Kidney capillary endothelial cell (primary cell): ENCODE measurements at regions not wholly inside any gene's neighbourhood (a gene's known extent, or its start where the extent isn't known, plus 50 kb on each side); places are given as distances from the start of the nearest gene placed in this dataset.
"Not testable (repeated sequence)": the region's sequence is repeated elsewhere in the genome, so short reads cannot be mapped to it uniquely, and the experiment has no call there.

Experiments
- DNase-seq: peaks from one replicate; pipeline ENCODE4 v3.0.0-alpha.2; 2018; ENCODE audit warnings: low spot score

DNA sequence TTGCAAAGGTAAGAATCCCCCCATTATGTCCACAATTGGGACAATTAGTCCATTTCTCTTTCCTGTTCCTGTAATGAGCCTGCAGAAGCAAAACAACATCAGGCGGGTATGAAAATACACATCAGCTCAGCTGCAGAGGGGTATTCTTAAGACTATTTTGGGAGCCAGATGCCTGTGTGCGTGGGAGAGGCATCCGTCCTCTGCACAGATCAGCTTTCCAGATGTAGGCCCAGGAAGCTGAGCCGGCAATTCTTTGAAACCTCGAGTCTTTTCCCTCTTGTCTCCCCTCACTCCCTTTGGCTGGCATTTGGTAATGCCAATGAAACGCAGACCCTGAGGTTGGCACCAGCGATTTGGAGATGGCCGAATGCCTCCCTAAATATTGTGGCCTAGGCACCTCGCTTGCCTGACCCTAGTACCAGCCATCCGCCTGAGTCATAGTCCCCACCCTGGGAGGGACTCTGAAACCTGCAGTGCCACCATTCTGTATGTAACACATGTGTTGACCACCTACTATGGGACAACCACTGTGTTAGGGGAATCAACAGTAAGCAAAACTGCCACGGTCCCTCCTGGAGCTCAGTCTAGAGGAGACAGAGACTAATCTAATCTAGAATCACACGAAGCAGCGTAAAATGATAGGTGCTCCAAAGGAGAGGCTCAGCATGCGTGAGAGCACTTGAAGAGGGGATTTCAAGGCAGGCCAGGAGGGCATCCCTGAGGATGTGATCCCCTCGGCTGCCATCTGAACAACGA lies 603.0 kb downstream of the MATN1 start:
- DNase-seq, result no peak

DNA sequence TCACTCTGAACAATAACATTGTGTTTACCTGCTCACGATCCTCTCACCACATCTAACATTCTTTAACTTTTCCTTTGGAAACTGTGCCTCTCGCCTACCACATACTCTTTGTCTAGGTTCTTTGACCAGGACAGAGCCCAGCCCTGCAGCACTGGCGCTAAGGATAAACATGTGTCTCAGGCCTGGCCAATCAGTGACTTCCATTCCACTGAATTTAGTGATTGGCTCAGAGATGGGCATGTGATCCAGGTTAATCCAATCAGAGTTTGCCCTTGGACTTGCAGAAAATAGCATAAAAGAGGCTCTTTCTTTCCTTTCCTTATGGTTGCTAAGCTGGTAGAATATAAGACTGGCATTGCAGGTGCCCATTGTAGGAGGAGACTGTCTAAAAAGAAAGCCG lies 605.7 kb downstream of the MATN1 start:
- DNase-seq, result no peak

DNA sequence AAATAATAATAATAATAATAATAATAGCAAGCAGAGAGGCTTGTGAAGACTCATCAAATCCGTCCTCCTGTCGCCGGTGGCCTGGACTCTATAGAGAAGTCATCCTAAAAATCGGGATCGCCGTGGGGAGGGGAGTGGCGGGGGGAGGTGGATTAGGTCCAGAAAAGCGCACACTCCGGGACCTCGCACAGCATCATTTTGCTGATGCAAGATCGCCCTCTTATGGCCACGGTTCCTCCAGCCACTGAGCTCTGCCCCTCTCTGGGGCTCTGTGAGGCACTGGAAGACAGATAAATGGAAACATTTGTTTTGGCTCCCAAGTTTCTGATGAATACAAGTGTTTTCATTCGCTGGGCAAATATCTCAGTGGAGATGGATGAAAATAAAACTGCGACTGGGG lies 612.0 kb downstream of the MATN1 start:
- peak; percentile 42 for DNase-seq

DNA sequence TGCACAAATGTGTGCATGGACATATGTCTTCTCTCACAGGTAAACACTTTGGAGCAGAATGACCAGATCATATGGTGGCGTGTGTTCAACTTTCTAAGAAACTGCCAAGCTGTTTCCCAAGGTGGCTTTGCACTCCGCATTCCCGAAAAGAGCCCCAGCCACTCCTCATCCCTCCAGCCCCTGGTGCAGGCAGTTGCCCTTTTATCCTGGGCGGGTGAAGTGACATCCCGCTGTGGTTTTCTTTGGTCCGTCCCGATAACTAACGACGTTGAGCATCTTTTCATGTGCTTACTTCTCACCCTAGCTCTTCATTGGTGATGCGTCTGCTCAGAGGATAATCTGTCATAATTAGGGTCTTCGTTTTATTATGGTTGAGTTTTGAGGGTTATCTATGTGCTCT lies 612.5 kb downstream of the MATN1 start:
- no peak for DNase-seq

DNA sequence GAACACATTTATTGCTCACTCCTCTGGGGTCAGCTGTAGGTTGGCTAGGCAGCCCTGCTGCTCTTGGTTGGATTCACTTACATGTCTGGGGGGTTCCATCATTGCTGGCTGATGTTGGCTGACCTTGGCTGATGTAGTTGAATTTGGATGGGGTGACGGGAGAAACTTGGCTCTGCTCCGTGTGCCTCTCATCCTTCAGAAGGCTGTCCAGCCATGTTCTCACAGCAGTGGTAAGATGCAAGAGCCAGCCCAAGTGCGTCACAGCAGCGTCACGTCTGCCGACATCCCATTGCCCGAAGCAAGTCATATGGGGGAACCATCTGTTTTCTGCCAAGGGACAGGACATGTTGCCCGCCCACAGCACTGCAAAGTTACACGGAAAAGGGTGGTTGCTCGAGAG lies 613.5 kb downstream of the MATN1 start:
- no peak for DNase-seq

DNA sequence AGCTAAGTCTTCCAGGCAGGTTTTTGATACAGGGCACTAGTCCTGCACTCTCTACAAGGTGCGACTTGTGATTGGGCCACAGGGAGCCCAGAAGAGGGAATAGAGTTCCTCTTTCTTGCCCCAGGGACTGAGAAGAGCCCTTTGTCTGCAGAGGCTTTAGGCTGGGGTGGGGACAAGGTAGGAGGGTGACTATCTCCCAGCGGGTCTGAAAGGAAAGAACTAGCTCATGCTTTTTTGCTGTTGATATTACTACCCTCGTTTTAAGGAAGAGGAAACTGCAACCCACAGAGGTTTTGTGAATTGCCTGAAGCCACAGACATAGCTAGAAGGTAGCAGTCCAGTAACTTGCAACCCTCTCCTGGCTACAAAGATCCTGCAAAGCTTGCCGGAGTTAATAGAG lies 615.2 kb downstream of the MATN1 start:
- no peak for DNase-seq

DNA sequence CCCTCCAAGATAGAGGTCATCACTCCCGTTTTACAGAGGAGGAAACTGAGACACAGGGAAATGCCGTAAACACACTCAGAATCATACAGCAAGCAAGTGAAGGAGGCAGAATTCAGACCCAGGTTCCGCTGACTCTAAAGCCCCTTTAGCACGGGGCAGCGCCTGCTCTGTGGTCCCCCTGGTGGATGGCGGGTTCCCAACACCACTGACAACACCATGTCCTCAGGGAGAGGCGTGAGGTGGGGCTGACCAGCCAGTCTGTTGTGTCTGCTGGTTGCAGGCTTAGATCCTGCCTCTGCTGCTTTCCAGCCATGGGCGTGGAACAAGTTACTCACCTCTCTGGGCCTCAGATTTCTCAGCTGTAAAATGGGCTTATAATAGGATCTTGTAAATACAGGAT lies 617.3 kb downstream of the MATN1 start:
- peak; percentile 41 for DNase-seq

DNA sequence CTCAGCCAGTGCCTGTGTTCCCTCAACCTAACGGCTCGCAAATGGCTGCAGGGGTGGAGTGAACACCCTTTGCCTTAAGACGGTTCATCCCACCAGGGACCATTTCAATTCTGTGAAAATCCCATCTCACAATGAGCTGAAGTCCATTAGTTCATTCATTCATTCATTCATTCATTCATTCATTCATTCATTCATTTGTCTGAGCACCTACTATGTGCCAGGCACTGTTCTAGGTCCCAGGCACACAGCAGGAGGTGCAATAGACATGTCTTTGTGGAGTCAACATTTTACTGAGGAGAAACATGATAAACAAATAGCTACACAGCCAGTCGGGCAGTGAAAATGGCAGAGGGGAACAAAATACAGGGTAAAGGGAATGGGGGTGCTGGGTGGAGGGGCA lies 618.8 kb downstream of the MATN1 start:
- DNase-seq, result no peak

DNA sequence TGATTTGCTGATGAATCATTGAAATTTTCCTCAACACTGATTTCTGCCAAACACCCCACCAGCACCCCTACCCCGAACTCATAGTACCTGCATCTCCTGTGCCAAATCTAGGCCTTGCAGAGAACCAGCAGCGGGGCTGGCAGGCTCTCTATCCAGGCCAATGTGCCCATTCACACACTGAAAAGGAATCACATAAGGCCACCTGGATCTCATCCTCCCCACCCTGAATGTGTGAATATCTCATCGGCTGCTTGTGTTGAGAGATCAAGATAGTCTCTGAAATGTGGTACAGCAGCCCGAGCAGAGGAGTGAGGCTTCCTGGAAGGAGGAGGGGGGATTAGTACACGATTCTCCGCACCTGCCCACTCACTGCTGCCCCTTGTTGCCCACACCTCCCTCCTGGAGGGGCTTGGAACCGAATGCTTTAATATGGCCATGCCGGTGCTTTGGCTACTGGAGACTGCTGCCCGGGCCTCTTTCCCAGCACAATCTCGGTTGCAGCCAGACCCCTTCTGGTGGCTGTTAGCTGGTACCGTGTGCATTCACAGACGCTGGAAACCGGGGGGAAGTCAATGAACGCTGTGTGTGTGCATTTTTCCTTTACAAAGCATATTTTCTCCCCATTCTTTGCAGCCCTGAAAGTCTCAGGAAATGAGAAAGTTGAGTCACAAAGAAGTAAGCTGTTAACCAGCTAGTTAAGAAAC lies 619.5 kb downstream of the MATN1 start:
- DNase-seq, result no peak

DNA sequence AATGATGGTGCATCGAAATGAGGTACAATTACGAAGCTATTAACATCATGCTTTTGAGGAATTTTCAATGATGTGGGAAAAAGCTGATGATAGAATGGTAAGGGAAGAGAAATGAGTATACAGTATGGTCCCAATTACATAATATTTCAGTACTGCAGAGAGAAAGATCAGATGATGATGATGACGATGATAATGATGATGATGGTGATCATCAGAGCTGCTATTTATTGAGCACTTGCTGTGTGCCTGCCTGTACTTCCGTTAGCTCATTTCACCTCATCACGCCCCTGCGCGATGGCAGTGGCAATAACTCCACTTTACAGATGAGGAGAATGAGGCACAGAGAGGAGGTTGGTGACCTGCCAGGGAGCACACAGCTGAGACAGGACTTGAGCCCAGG lies 620.8 kb downstream of the MATN1 start:
- no peak for DNase-seq

DNA sequence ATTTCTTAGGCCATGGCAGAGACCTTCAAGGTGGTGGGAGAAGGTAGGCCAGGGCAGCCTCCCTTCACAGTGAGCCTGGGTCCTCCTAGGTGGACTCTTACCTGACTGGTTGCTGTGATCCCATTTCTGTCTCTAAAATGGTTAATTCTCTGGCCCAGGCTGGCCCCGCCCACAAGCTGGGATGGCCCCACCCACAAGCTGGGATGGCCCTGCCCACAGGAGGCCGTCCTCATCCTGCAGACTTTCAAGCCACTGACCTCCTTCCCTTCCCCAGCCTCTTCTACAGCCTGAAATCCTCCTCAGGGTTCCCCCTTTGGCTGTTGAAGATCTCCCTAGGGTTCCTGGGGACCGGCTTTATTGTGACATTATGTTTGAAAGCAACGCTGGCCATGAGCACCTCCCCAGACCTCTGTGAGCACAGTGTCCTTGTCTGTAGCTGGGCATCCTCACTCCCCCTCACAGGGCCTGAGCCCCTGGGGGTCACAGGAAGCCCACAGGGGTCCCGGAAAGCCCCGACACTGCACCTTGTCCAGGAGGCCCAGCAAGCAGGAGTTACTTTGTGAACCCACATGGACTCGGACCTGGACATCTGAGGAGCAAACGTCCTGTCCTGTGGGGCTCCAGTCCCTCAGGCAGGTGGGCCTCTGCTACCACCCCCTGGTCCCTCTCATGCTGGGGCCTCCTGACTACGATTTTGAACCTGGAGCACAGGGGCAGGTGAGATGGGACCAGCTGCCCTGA lies 621.7 kb downstream of the MATN1 start:
- DNase-seq, result no peak

DNA sequence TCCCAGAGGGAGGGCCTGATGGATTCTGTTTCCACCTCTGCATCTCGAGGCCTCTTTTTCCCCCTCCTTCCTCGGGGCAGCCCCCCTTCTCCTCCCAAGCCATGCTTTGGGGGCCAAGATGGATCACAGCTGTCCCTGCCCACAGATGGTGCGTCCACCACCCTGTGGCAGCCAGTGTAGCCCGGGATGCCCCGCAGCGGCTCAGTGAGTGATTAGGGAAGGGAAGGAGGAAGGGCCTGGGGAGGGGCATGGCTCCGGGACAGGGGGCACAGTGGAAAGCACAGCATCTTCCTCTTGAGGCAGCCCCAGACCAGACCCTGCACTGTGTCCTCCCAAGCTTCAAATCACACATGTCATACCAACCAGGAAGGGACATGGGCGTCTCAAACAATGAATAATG lies 622.4 kb downstream of the MATN1 start:
- DNase-seq, result no peak

DNA sequence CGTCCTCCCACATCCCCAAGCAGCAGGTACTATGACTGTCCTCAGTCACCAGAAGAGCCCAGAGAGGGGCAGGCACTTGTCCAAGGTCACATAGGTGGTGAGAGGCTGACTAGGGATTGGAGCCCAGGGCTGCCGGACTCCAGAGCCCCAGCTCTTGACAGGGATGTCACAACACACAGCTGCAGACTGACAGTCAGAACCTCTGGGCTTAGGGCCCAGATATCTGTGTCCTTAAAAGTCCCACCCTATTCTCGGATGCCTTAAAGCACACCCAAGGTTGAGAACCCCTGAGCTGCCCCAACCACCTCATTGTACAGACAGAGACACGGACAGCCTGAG lies 622.9 kb downstream of the MATN1 start:
- no peak for DNase-seq

DNA sequence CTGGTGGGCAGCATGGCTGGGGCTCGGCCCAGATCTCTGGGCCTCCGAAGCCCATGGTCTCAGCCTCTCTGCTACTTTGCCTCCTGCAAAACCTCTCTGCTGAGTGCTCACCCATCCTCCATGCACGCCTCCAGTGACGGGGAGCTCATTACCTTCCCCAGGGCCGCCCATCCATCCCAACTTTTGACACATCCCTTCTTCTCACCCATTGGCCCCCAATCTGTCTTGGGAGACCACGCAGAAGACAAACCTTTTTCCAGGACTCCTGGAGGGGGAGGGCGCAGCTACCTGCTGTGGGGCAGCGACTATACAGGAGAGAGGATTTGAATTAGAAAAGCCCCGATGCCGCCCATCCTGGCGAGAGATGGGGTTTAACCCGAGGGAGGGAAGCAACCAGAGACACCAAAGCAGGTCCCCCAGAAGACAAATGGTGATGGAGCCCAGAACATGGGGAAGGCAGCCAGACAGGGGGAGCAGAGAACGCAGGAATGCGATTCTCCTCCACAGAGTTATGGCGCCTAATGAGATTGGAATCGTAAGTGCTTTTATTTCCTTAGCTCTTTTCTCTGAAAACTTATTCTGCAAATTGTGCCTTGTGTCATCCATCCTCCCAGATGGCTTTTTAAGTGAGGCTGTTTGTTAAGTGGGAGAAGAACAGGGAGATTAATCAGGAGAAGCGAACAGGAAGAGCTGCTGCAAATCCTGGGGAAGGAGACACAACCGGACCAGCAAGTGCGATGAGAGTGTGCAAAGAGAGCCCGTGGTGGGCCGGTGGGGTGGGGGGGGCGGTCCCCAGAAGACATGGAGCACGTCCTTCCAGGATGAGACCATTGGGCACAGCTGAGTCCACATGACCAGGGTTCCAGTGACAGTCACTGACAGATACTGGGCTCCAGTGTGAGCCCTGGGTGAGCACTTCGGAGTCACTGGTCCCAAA lies 623.5 kb downstream of the MATN1 start:
- no peak for DNase-seq

DNA sequence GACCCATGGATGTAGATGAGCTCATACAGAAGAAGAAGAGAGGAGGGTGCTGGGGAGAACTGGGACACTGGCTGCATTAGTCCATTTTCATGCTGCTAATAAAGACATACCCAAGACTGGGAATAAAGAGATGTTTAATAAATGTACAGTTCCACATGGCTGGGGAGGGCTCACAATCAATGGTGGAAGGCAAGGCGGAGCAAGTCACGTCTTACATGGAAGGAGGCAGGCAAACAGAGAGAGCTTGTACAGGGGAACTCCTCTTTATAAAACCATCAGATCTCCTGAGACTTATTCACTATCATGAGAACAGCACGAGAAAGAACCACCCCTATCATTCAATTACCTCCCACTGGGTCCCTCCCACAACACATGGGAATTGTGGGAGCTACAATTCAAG lies 625.5 kb downstream of the MATN1 start:
- DNase-seq, result not testable (repeated sequence)

DNA sequence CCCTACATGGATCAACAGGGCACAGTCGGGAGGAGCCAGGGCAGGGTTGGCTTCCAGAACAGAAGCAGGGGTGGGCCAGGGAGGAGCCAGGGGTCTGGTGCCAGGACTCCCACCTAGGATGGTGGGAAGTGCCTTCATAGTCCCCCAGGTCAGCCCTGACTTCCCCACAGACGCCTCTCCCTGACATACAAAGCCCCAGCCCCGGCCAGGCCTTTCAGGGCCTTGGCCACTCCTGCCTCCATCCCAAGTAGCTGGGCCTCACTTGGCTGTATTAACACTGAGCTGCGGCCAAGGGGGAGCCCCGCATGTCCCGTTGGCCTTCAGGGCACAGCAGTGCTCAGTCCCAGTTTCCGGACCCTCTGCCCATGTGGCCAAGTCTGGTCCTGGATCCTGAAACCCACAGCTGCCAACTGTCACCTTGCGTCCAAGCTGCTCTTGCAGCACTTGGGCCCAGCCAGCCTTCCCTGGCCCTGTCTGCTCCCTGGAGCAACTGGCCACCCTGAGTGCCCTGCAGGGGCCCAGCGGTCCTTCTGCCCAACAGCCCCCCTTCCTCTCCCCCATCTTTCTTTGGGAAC lies 627.8 kb downstream of the MATN1 start:
- DNase-seq, result no peak

DNA sequence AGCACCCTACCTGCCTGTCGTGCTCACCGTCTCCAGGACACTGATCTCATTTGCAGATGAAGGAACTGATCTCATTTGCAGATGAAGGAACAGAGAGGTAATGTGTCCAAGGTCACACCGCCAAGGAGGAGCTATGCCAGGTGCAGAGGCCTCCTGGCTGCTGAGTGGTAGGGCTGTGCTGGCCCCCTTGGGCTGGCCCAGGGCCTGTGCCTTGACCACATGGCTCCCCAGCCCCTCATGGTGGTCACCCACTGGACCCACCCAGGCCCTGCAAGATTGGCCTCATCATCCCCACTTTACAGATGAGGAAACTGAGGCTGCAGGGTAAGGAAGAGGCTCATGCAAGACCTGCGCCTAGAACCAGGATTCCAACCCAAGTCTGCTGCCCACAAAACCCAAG lies 628.3 kb downstream of the MATN1 start:
- no peak for DNase-seq

DNA sequence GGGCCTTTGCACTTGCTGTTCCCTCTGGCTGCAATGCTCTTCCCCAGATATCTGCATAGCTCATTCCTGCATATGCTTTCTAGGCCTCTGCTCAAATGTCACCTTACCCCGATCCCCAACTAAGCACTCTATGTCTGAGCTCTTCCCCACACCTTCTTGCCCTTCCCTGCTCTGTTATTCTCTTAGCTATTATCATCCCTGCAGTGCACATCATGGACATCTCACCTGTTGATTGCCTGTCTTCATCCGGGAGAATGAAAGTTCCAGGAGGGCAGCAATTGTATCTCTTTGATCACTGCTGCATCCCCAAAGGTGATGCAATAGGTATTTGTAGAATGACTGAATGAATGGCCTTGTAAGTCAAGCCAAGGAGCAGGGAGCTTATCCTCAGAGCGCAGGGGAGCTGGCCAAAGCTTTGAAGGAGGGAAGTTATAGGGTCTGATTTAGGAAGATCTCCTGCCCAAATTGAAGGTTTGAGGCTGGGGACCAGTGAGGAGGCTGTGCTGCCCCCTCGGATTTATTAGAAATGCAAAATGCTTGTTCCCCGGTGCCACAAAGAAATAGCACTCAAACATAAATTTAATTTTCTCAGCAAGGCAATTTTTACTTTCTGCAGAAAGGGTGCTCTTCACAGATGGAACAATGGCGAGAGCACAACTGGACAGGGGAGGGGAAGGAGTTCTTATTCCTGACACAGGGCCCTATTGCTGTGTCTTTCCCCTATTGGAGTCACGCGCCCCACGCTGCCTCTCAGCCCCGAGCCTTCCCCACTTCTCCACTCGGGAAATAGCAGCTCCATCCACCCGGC lies 631.1 kb downstream of the MATN1 start:
- no peak for DNase-seq

DNA sequence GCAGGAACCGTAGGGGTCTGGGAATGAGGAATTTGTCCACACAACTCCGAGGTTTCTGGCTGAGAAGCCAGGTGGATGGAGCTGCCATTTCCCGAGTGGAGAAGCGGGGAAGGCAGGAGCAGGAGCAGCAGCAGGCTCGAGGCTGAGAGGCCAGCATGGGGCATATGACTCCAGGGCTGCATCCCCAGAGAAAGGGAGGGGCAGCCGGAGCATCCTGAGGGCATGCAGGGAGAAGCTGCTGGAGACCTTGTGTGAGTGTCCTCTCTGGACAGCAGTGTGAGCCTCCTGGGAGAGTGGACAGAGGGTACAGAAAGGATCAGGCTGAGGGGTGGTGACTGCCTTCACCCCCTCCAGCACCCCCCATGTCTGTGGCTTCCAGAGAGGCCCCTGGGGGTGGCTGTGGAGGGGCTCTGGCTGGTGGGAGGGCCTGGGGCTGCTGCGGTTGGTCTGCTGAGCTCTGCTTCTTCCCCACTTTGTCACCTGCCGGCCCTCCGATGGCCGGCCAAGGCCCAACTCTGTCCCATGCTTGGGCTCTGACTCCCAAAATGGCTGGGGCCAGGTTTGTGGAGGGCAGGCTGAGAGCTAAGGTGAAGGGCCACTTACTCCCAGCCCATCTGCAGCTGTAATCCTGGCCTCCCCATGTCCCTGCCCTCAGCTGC lies 633.1 kb downstream of the MATN1 start:
- DNase-seq, result no peak

DNA sequence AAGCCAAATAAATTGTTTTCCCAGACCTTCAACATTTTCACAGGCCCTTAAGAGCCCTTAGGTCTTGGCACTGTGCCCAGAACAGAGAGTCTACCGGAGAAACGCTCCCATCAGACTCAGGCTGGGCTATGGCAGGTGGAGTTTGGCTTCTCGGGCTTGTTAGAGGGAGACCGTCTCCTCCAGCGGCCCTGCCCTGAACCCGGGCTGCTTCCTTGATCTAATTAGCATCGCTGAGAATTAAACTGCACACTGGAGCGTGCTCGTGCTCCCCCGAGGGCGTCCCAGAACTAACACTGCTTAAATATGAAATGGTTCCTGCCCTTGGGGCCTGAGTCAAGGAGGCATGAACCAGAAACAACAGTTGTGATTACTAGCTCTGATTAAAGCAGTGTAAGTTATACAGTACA lies 634.4 kb downstream of the MATN1 start:
- DNase-seq, result no peak
